ENCODE measurements at regions not wholly inside any gene's neighbourhood (a gene's known extent, or its start where the extent isn't known, plus 50 kb on each side); places are given as distances from the start of the nearest gene placed in this dataset.
A peak's percentile ranks its signal among the peaks of the same experiment; 100 is the strongest.

- Histone ChIP-seq H3K4me1 (ENCODE audit: insufficient read depth, low read length) (peaks cover 27% of the 10 kb centered on the region), H3K27ac (ENCODE audit: low read depth, low read length) (no peak overlapping the region), H3K36me3 (ENCODE audit: insufficient read depth, low read length) (no peaks in the 10 kb centered on the region), H3K4me3 (ENCODE audit: low read length in 2 of 2) (no peak overlapping the region), H3K27me3 (ENCODE audit: insufficient read depth, low read length) (no peaks in the 10 kb centered on the region), H3K9me3 (ENCODE audit: control insufficient read depth in 1 of 2, low read length in 2 of 2) (no peaks in the 10 kb centered on the region)
- CTCF ChIA-PET (ENCODE audit: partially characterized antibody): no interaction called here
- Mint-ChIP-seq H3K4me1 (peaks cover 18 to 27% (median 23%) of the 10 kb centered on the region in 4 donors), H3K27ac (peak overlapping the region in 1 of 7 donors; percentile 26), H3K9me3 (peaks cover 0 to 3% (median 0%) of the 10 kb centered on the region in 8 donors), H3K36me3 (peaks cover 0 to 3% of the 10 kb centered on the region in 2 donors), H3K27me3 (no peaks in the 10 kb centered on the region), H3K4me3 (no peak overlapping the region)
- DNase-seq: no peak
- intact Hi-C loops (cut with micrococcal nuclease): no loop called here
- POLR2A ChIA-PET (ENCODE audit: partially characterized antibody): no interaction called here
Observed at GRCh38 chr2:64196963-64197362, 52.7 kb upstream of the PELI1 start.

- POLR2A ChIA-PET (ENCODE audit: partially characterized antibody): interaction anchor here (0.8 to 2.1 kb wide), 4 partner anchors 13 to 126 kb away, joined by 3 to 8 read pairs (median 6); no protein-coding TSS in a partner anchor
- Histone ChIP-seq H3K27me3 (ENCODE audit: insufficient read depth, low read length) (no peaks in the 10 kb centered on the region), H3K36me3 (ENCODE audit: insufficient read depth, low read length) (no peaks in the 10 kb centered on the region), H3K4me3 (ENCODE audit: low read length in 2 of 2) (no peak overlapping the region), H3K9me3 (ENCODE audit: control insufficient read depth in 1 of 2, low read length in 2 of 2) (no peaks in the 10 kb centered on the region), H3K4me1 (ENCODE audit: insufficient read depth, low read length) (peaks cover 67% of the 10 kb centered on the region), H3K27ac (ENCODE audit: low read depth, low read length) (no peak overlapping the region)
- CTCF ChIA-PET (ENCODE audit: partially characterized antibody): interaction anchor here (0.8 to 3.6 kb wide), 2 partner anchors 8 to 126 kb away, joined by 3 to 21 read pairs; no protein-coding TSS in a partner anchor
- H3K27ac Mint-ChIP-seq: peak overlapping the region; percentile 14 to 99 (median 79)
- no peaks in the 10 kb centered on the region for H3K27me3 Mint-ChIP-seq
- peaks cover 0 to 3% of the 10 kb centered on the region in 2 donors for H3K36me3 Mint-ChIP-seq
- intact Hi-C loops (cut with micrococcal nuclease): no loop called here
- H3K9me3 Mint-ChIP-seq: peaks cover 0 to 3% (median 0%) of the 10 kb centered on the region in 8 donors
- no peak for DNase-seq
- peaks cover 48 to 65% (median 57%) of the 10 kb centered on the region in 4 donors for H3K4me1 Mint-ChIP-seq
- H3K4me3 Mint-ChIP-seq: peak overlapping the region in 7 of 8 donors; percentile 20 to 63 (median 52)
Observed at GRCh38 chr2:64201151-64201550, 56.9 kb upstream of the PELI1 start.

- Mint-ChIP-seq H3K9me3 (peaks cover 0 to 3% (median 0%) of the 10 kb centered on the region in 8 donors), H3K36me3 (peaks cover 0 to 3% of the 10 kb centered on the region in 2 donors), H3K27me3 (no peaks in the 10 kb centered on the region), H3K4me3 (peak overlapping the region in 5 of 8 donors; percentile 9 to 79 (median 15)), H3K4me1 (peaks cover 53 to 76% (median 67%) of the 10 kb centered on the region in 4 donors), H3K27ac (peak overlapping the region; percentile 65 to 99 (median 92))
- Histone ChIP-seq H3K27me3 (ENCODE audit: insufficient read depth, low read length) (no peaks in the 10 kb centered on the region), H3K9me3 (ENCODE audit: control insufficient read depth in 1 of 2, low read length in 2 of 2) (no peaks in the 10 kb centered on the region), H3K4me3 (ENCODE audit: low read length in 2 of 2) (no peak overlapping the region), H3K4me1 (ENCODE audit: insufficient read depth, low read length) (peaks cover 71% of the 10 kb centered on the region), H3K27ac (ENCODE audit: low read depth, low read length) (peak overlapping the region; percentile 87), H3K36me3 (ENCODE audit: insufficient read depth, low read length) (no peaks in the 10 kb centered on the region)
- intact Hi-C loops (cut with micrococcal nuclease): loop anchor here (2.0 kb wide), 1 partner anchor 60 kb away; no protein-coding TSS in a partner anchor
- ChIA-PET POLR2A (ENCODE audit: partially characterized antibody) (interaction anchor here (2.1 to 4.1 kb wide), 2 partner anchors 13 to 59 kb away, joined by 6 to 36 read pairs; no protein-coding TSS in a partner anchor), CTCF (ENCODE audit: partially characterized antibody) (no interaction called here)
- peak in 3 of 5 donors; percentile 28 to 36 (median 34) for DNase-seq
Observed at GRCh38 chr2:64202206-64202845, 58.1 kb upstream of the PELI1 start.

GRCh38 chr2:64203131-64203857 lies 59.1 kb upstream of the PELI1 start:
- H3K4me3 Mint-ChIP-seq: peak overlapping the region; percentile 62 to 93 (median 80)
- ChIA-PET CTCF (ENCODE audit: partially characterized antibody) (interaction anchor here (0.8 to 1.0 kb wide), 2 partner anchors 9 to 11 kb away, joined by 3 read pairs; no protein-coding TSS in a partner anchor), POLR2A (ENCODE audit: partially characterized antibody) (interaction anchor here (2.0 to 4.1 kb wide), 4 partner anchors 9 to 122 kb away, joined by 6 to 36 read pairs (median 10); no protein-coding TSS in a partner anchor)
- Histone ChIP-seq H3K27me3 (ENCODE audit: insufficient read depth, low read length) (no peaks in the 10 kb centered on the region), H3K4me3 (ENCODE audit: low read length in 2 of 2) (peak overlapping the region; percentile 5 to 35), H3K36me3 (ENCODE audit: insufficient read depth, low read length) (no peaks in the 10 kb centered on the region), H3K9me3 (ENCODE audit: control insufficient read depth in 1 of 2, low read length in 2 of 2) (no peaks in the 10 kb centered on the region), H3K27ac (ENCODE audit: low read depth, low read length) (peak overlapping the region; percentile 87), H3K4me1 (ENCODE audit: insufficient read depth, low read length) (peaks cover 78% of the 10 kb centered on the region)
- H3K27me3 Mint-ChIP-seq: no peaks in the 10 kb centered on the region
- H3K27ac Mint-ChIP-seq: peak overlapping the region; percentile 91 to 99 (median 96)
- intact Hi-C loops (cut with micrococcal nuclease): loop anchor here (2.0 kb wide), 1 partner anchor 60 kb away; no protein-coding TSS in a partner anchor
- no peak for DNase-seq
- peaks cover 0 to 3% (median 0%) of the 10 kb centered on the region in 8 donors for H3K9me3 Mint-ChIP-seq
- peaks cover 54 to 81% (median 70%) of the 10 kb centered on the region in 4 donors for H3K4me1 Mint-ChIP-seq
- H3K36me3 Mint-ChIP-seq: peaks cover 0 to 3% of the 10 kb centered on the region in 2 donors

GRCh38 chr2:64203858-64204632 lies 59.8 kb upstream of the PELI1 start:
- Mint-ChIP-seq H3K4me1 (peaks cover 54 to 85% (median 75%) of the 10 kb centered on the region in 4 donors), H3K27ac (peak overlapping the region; percentile 91 to 99 (median 96)), H3K27me3 (no peaks in the 10 kb centered on the region), H3K9me3 (peaks cover 0 to 3% (median 0%) of the 10 kb centered on the region in 8 donors), H3K36me3 (peaks cover 0 to 3% of the 10 kb centered on the region in 2 donors), H3K4me3 (peak overlapping the region; percentile 62 to 93 (median 80))
- intact Hi-C loops (cut with micrococcal nuclease): loop anchor here (1.0 to 2.0 kb wide), 2 partner anchors 9 to 61 kb away; no protein-coding TSS in a partner anchor
- Histone ChIP-seq H3K27ac (ENCODE audit: low read depth, low read length) (peak overlapping the region; percentile 87), H3K4me1 (ENCODE audit: insufficient read depth, low read length) (peaks cover 81% of the 10 kb centered on the region), H3K36me3 (ENCODE audit: insufficient read depth, low read length) (no peaks in the 10 kb centered on the region), H3K27me3 (ENCODE audit: insufficient read depth, low read length) (no peaks in the 10 kb centered on the region), H3K4me3 (ENCODE audit: low read length in 2 of 2) (peak overlapping the region; percentile 5 to 35), H3K9me3 (ENCODE audit: control insufficient read depth in 1 of 2, low read length in 2 of 2) (no peaks in the 10 kb centered on the region)
- ChIA-PET CTCF (ENCODE audit: partially characterized antibody) (interaction anchor here (0.8 to 1.8 kb wide), 4 partner anchors 8 to 19 kb away, joined by 3 to 5 read pairs (median 3); no protein-coding TSS in a partner anchor), POLR2A (ENCODE audit: partially characterized antibody) (interaction anchor here (0.7 to 4.1 kb wide), 9 partner anchors 9 to 615 kb away, joined by 3 to 36 read pairs (median 6); partner anchors contain the start of genes MDH1 and WDPCP)
- DNase-seq: peak in 4 of 5 donors; percentile 43 to 82 (median 54)

- no peaks in the 10 kb centered on the region for H3K9me3 ChIP-seq (ENCODE audit: control insufficient read depth in 1 of 2, low read length in 2 of 2)
- Mint-ChIP-seq H3K4me1 (peaks cover 54 to 86% (median 70%) of the 10 kb centered on the region in 4 donors), H3K27ac (peak overlapping the region; percentile 91 to 99 (median 96)), H3K36me3 (peaks cover 0 to 3% of the 10 kb centered on the region in 2 donors), H3K4me3 (peak overlapping the region; percentile 62 to 93 (median 80)), H3K9me3 (peaks cover 0 to 3% (median 0%) of the 10 kb centered on the region in 8 donors), H3K27me3 (no peaks in the 10 kb centered on the region)
- H3K27ac ChIP-seq (ENCODE audit: low read depth, low read length): peak overlapping the region; percentile 87
- ChIA-PET POLR2A (ENCODE audit: partially characterized antibody) (interaction anchor here (0.7 to 4.1 kb wide), 9 partner anchors 10 to 616 kb away, joined by 3 to 36 read pairs (median 6); partner anchors contain the start of genes MDH1 and WDPCP), CTCF (ENCODE audit: partially characterized antibody) (interaction anchor here (0.8 to 1.8 kb wide), 3 partner anchors 9 to 19 kb away, joined by 3 to 5 read pairs (median 3); no protein-coding TSS in a partner anchor)
- intact Hi-C loops (cut with micrococcal nuclease): loop anchor here (1.0 kb wide), 1 partner anchor 9 kb away; no protein-coding TSS in a partner anchor
- H3K27me3 ChIP-seq (ENCODE audit: insufficient read depth, low read length): no peaks in the 10 kb centered on the region
- no peaks in the 10 kb centered on the region for H3K36me3 ChIP-seq (ENCODE audit: insufficient read depth, low read length)
- H3K4me1 ChIP-seq (ENCODE audit: insufficient read depth, low read length): peaks cover 74% of the 10 kb centered on the region
- DNase-seq: peak in 2 of 5 donors; percentile 28 to 45
- peak overlapping the region in 1 of 2 donors; percentile 35 for H3K4me3 ChIP-seq (ENCODE audit: low read length in 2 of 2)
Observed at GRCh38 chr2:64204703-64205102, 60.5 kb upstream of the PELI1 start.
